Panc1 (cell line): ENCODE measurements at regions not wholly inside any gene's neighbourhood (a gene's known extent, or its start where the extent isn't known, plus 50 kb on each side); places are given as distances from the start of the nearest gene placed in this dataset.

Source experiments
- CTCF ChIP-seq: fragments of 450-650 bp; IDR thresholded peaks from 2 replicates; pipeline ENCODE4 v1.5.1; 2017; ENCODE audit warnings: mild to moderate bottlenecking
- REST ChIP-seq, 2 experiments: IDR thresholded peaks; 2 replicates each; pipeline ENCODE4 v1.6.1; 2011 to 2012; ENCODE audit warnings: low read depth in 2 of 2, control low read depth in 1 of 2, low read length in 1 of 2, mild to moderate bottlenecking in 1 of 2, moderate library complexity in 1 of 2; ENCODE audit not compliant: insufficient read depth in 1 of 2

- TF ChIP-seq REST (IDR thresholded peaks at IDR 0.05; ENCODE audit: insufficient read depth in 1 of 2, low read depth in 2 of 2, low read length in 1 of 2) (no peak), CTCF (no peak)
Measured at GRCh38 chr10:78759456-78760120, 309.2 kb upstream of the ZMIZ1 start.
